GM13977 (cell line): ENCODE measurements at regions not wholly inside any gene's neighbourhood (a gene's known extent, or its start where the extent isn't known, plus 50 kb on each side); places are given as distances from the start of the nearest gene placed in this dataset.

Experiments used
- DNase-seq: peaks from one replicate; pipeline ENCODE4 v3.0.0; 2012; ENCODE audit warnings: low spot score
- in situ Hi-C: fragments of 300-500 bp; cut with MboI; formaldehyde crosslinking; loops from one replicate; pipeline ENCODE4 v1.12.0; 2022; ENCODE audit warnings: low sequenced_read_pairs, low pct_unique_long_range_greater_than_20kb, mixed read lengths, inconsistent platforms; ENCODE audit not compliant: unreplicated experiment
- TF ChIP-seq, protein P1 (sequence below): IDR thresholded peaks from 2 replicates; pipeline ENCODE4 v1.5.1; 2012; ENCODE audit warnings: mild to moderate bottlenecking, control low read depth; ENCODE audit not compliant: insufficient read depth; ENCODE audit errors: extremely low read depth, missing control alignments

DNA sequence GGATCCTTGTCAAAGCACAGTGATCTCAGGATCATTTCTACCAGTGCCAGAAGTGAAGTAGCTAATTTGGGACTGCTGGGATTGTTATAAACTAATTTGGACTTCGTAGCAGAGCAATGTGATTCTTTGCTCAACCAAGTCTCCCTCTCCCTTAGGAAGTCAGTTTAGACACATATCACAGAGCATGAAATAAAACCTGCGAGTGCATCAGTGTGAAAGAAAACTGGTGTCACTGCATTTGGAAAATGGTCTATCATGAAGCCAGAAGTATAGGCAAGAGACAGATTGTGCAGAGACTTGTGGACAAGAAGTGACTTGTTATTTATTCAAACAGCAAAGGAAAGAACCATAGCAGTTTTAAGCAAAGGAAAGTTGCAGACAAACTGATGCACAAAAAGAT, 560.5 kb upstream of the NRG3 start:
- TF ChIP-seq, protein P1, sequence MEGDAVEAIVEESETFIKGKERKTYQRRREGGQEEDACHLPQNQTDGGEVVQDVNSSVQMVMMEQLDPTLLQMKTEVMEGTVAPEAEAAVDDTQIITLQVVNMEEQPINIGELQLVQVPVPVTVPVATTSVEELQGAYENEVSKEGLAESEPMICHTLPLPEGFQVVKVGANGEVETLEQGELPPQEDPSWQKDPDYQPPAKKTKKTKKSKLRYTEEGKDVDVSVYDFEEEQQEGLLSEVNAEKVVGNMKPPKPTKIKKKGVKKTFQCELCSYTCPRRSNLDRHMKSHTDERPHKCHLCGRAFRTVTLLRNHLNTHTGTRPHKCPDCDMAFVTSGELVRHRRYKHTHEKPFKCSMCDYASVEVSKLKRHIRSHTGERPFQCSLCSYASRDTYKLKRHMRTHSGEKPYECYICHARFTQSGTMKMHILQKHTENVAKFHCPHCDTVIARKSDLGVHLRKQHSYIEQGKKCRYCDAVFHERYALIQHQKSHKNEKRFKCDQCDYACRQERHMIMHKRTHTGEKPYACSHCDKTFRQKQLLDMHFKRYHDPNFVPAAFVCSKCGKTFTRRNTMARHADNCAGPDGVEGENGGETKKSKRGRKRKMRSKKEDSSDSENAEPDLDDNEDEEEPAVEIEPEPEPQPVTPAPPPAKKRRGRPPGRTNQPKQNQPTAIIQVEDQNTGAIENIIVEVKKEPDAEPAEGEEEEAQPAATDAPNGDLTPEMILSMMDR = no peak
- DNase-seq = no peak
- in situ Hi-C loops = no loop called here

DNA sequence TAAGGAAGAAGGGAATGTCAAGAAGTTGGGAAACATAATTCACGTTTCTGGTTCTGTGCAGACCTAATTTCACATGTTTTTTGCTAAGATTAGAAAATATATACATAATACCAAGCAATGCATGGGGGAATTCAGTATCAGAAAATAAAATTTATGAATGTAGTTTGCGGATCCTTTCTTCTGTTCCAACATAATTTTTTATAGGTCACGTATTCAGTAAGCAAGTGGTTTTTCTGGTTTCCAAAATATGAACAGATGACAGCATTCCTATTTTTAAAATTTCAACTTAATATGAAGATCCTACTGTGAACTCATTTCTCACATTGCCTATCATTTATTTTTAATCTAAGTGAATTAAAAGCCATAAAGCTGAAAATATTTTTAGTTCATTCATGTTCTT, 560.0 kb upstream of the NRG3 start:
- in situ Hi-C loops = no loop called here
- no peak for DNase-seq
- TF ChIP-seq, protein P1 = no peak

DNA sequence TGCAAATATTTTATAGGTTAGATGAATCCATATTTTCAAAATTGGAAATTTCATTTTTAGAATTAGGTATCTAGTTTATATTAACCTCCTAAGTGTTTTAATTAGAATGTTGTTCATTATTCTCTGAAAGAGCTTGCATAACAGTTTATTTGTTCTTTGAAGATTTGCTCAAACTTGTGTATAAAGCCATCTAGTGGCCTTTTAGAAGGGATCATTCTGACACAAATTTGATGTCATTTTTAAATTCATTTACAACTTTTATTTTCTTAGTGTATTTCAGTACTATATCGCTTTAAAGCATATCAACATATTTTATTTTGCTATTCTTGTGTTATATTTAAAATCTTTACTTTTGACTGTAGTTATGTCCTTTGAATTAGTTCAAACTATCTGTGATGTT, 527.0 kb upstream of the NRG3 start:
- in situ Hi-C loops = no loop called here
- TF ChIP-seq, protein P1 = no peak
- no peak for DNase-seq

DNA sequence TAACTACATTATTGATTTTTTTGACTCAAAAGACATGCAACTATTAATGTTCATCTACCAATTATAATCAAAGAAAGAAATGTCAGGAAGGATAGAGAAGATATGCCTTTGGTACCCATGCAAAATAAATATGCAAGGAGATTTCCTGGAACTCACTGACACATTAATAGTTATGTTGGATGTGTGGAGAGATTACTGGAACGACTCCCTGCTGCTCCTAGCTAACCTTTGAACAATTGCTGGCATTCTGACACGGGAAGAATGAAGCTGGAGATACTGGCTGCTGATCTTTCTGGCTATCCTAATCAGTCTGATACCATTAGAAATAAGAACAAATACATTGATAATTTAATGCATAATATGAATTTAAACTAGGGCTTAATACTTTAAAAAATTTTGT, 507.9 kb upstream of the NRG3 start:
- DNase-seq = no peak
- in situ Hi-C loops = no loop called here
- TF ChIP-seq, protein P1 = no peak

DNA sequence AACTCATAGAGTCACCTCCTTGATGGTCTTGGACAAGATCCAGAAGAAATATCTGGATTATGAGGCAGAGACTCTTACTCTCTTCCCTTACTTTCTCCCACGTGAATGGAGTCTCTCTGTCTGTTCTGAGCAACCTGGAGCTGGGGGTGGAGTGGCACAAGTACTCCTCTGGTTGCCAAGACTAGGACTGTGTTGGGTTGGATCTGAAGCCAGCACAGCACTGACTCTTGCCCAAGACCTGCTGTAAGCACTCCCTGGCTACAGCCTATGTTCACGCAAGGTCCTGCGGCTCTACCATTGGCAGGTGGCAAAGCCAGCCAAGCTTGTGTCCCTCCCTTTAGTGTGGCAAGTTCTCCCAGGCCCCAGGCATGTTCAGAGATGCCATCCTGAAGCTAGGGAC, 488.2 kb upstream of the NRG3 start:
- TF ChIP-seq, protein P1 = no peak
- no peak for DNase-seq
- in situ Hi-C loops = no loop called here

DNA sequence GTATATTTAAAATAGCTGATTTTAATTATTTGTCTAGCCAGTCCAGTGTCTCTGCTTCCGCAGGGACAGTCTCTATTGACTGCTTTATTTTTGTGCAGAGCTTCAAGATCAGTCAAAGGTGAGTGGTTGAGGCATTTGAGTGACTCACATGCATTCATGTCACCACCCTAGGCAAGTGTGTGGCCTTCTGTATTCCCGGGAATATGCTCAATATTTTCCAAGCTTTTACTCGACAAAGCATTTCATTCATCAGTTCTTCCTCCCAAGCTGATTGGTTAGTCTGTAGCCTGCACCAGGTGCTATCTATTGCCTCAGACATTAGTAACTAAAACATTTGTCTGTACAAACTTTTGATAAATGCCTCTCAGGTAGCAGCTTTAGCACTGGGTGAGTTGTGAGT, 471.5 kb upstream of the NRG3 start:
- TF ChIP-seq, protein P1 = no peak
- in situ Hi-C loops = no loop called here
- no peak for DNase-seq

DNA sequence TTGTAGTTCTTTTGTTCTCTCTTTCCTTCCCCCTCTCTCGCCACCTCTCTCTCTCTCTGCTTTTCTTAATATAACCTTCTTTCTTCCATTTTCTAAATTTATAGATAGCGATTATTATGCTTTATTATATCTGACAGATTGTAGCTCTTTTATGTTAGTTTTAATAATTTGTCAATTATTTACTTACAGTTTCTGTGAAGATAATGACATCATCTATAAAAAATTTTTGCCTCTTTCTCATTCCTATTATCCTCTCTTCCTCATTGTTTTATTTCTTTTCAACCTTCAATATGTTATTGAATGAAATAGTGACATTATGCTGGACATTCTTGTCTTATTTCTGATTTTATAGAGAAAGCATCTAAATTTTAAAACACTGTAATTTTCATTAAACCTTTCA, 469.6 kb upstream of the NRG3 start:
- DNase-seq = no peak
- in situ Hi-C loops = no loop called here
- TF ChIP-seq, protein P1 = no peak
